OCI-LY1 (cell line): ENCODE measurements at regions not wholly inside any gene's neighbourhood (a gene's known extent, or its start where the extent isn't known, plus 50 kb on each side); places are given as distances from the start of the nearest gene placed in this dataset.

ENCODE experiments used
- H2AFZ ChIP-seq: fragments of 200-600 bp; sonication (generic), shearing (Covaris generic); 2 replicates; pipeline ENCODE4 v1.6.0; 2014; ENCODE audit warnings: antibody characterized with exemption, mild to moderate bottlenecking, low read length
- H3F3A ChIP-seq: fragments of 200-600 bp; sonication (generic), shearing (Covaris generic); 2 replicates; pipeline ENCODE4 v1.6.0; 2014; ENCODE audit warnings: mild to moderate bottlenecking, antibody characterized with exemption, low read length, moderate library complexity; ENCODE audit not compliant: insufficient read depth
- H3K27ac ChIP-seq: fragments of 200-600 bp; sonication (generic); 2 replicates; pipeline ENCODE4 v1.5.1; 2014; ENCODE audit warnings: low read length, mixed run types, mild to moderate bottlenecking, low read depth; ENCODE audit not compliant: poor library complexity, severe bottlenecking
- H3K27me3 ChIP-seq: fragments of 200-600 bp; sonication (generic); 2 replicates; pipeline ENCODE4 v1.6.0; 2014; ENCODE audit warnings: antibody characterized with exemption, mild to moderate bottlenecking, low read length, moderate library complexity; ENCODE audit not compliant: insufficient read depth
- H3K36me3 ChIP-seq: fragments of 200-600 bp; sonication (generic); 2 replicates; pipeline ENCODE4 v1.6.1; 2014; ENCODE audit warnings: mild to moderate bottlenecking, antibody characterized with exemption, low read length, moderate library complexity, mixed read lengths; ENCODE audit not compliant: insufficient read depth
- H3K4me1 ChIP-seq: fragments of 200-600 bp; sonication (generic); 2 replicates; pipeline ENCODE4 v1.5.1; 2014; ENCODE audit warnings: mild to moderate bottlenecking, low read length, moderate library complexity; ENCODE audit not compliant: insufficient read depth, severe bottlenecking
- H3K4me2 ChIP-seq: fragments of 200-600 bp; sonication (generic), shearing (Covaris generic); 2 replicates; pipeline ENCODE4 v1.6.1; 2014; ENCODE audit warnings: low read length
- H3K4me3 ChIP-seq: fragments of 200-600 bp; sonication (generic); 2 replicates; pipeline ENCODE4 v1.5.1; 2014; ENCODE audit warnings: low read length, low read depth, mild to moderate bottlenecking, mixed read lengths; ENCODE audit not compliant: poor library complexity, severe bottlenecking
- H3K79me2 ChIP-seq: fragments of 200-600 bp; shearing (Covaris generic); 2 replicates; pipeline ENCODE4 v1.6.1; 2016; ENCODE audit warnings: mixed run types, low read length, mixed read lengths; ENCODE audit not compliant: insufficient read depth
- H3K9ac ChIP-seq: fragments of 200-600 bp; sonication (generic), shearing (Covaris generic); 2 replicates; pipeline ENCODE4 v1.6.1; 2014; ENCODE audit warnings: mild to moderate bottlenecking, low read length, mixed read lengths
- H3K9me2 ChIP-seq: fragments of 200-600 bp; sonication (generic), shearing (Covaris generic); 2 replicates; pipeline ENCODE4 v1.6.1; 2014; ENCODE audit warnings: low read depth, mild to moderate bottlenecking, low read length, mixed read lengths
- H3K9me3 ChIP-seq: fragments of 200-600 bp; shearing (Covaris generic); 2 replicates; pipeline ENCODE4 v1.6.1; 2014; ENCODE audit warnings: low read length, mixed read lengths
- H4K20me1 ChIP-seq: fragments of 200-600 bp; sonication (generic), shearing (Covaris generic); 2 replicates; pipeline ENCODE4 v1.6.0; 2016; ENCODE audit warnings: mild to moderate bottlenecking, low read length; ENCODE audit not compliant: insufficient read depth
- CTCF ChIP-seq: fragments of 200-600 bp; sonication (generic), shearing (Covaris generic); IDR thresholded peaks from 2 replicates; pipeline ENCODE4 v1.5.1; 2017; ENCODE audit warnings: mild to moderate bottlenecking, antibody characterized with exemption, low read length, moderate library complexity, mixed read lengths
- EZH2 ChIP-seq: fragments of 200-600 bp; sonication (generic), shearing (Covaris generic); IDR thresholded peaks from 2 replicates; pipeline ENCODE4 v1.8.0; 2017; ENCODE audit warnings: borderline replicate concordance, mixed run types, mild to moderate bottlenecking, antibody characterized with exemption, low read length, moderate library complexity, mixed read lengths

DNA sequence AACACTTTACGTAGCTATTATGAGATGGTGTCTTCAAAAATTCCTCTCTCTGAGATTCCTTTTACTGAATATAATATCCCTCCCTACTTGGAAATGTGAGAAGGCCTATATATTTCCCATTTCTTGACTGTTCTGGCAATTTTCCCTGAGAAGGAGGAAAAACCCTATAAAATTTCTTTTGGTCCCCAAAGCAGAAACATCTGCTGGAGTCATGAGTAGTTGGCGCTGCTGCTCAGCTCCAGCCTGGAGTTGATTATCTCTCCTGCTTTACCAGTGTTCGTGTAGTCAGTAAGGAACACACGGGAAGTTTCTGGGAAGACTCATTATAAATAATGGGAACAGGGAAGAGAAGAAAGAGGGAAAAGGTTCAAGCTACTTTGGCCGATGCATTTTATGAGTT is 680.1 kb downstream of the EPHA3 start:
- H3K4me3 ChIP-seq, result no peak overlapping the region
- H3K27ac ChIP-seq, result no peak overlapping the region
- H3F3A ChIP-seq, result no peaks in the 10 kb centered on the region
- no peak overlapping the region for H3K4me2 ChIP-seq
- H3K27me3 ChIP-seq, result no peaks in the 10 kb centered on the region
- H3K36me3 ChIP-seq, result no peaks in the 10 kb centered on the region
- TF ChIP-seq CTCF (no peak), EZH2 (no peak)
- no peaks in the 10 kb centered on the region for H3K79me2 ChIP-seq
- H3K9ac ChIP-seq, result no peak overlapping the region
- H3K9me3 ChIP-seq, result no peaks in the 10 kb centered on the region
- no peaks in the 10 kb centered on the region for H3K4me1 ChIP-seq
- H4K20me1 ChIP-seq, result no peaks in the 10 kb centered on the region
- H3K9me2 ChIP-seq, result no peaks in the 10 kb centered on the region
- no peak overlapping the region for H2AFZ ChIP-seq

- Histone ChIP-seq H3K79me2 (no peaks in the 10 kb centered on the region), H3F3A (no peaks in the 10 kb centered on the region), H3K36me3 (no peaks in the 10 kb centered on the region), H3K27ac (no peak overlapping the region), H3K27me3 (no peaks in the 10 kb centered on the region), H4K20me1 (no peaks in the 10 kb centered on the region), H2AFZ (no peak overlapping the region), H3K4me1 (no peaks in the 10 kb centered on the region), H3K4me3 (no peak overlapping the region), H3K9ac (no peak overlapping the region), H3K4me2 (no peak overlapping the region), H3K9me2 (no peaks in the 10 kb centered on the region), H3K9me3 (no peaks in the 10 kb centered on the region)
- TF ChIP-seq EZH2 (no peak), CTCF (no peak)
These were observed 680.6 kb downstream of the EPHA3 start for GRCh38 chr3:89787979-89788378.

- H3K27ac ChIP-seq, result no peak overlapping the region
- no peaks in the 10 kb centered on the region for H4K20me1 ChIP-seq
- no peaks in the 10 kb centered on the region for H3K4me1 ChIP-seq
- no peaks in the 10 kb centered on the region for H3K79me2 ChIP-seq
- no peak overlapping the region for H3K4me2 ChIP-seq
- H3K9me2 ChIP-seq, result no peaks in the 10 kb centered on the region
- TF ChIP-seq CTCF, result no peak
- no peak for TF ChIP-seq EZH2
- H3K9me3 ChIP-seq, result no peaks in the 10 kb centered on the region
- no peaks in the 10 kb centered on the region for H3F3A ChIP-seq
- no peak overlapping the region for H3K4me3 ChIP-seq
- no peak overlapping the region for H3K9ac ChIP-seq
- no peak overlapping the region for H2AFZ ChIP-seq
- H3K36me3 ChIP-seq, result no peaks in the 10 kb centered on the region
- H3K27me3 ChIP-seq, result no peaks in the 10 kb centered on the region
These were observed 688.1 kb downstream of the EPHA3 start for GRCh38 chr3:89795506-89795905.
